Vagina (tissue), 2 donors: ENCODE measurements at regions not wholly inside any gene's neighbourhood (a gene's known extent, or its start where the extent isn't known, plus 50 kb on each side); places are given as distances from the start of the nearest gene placed in this dataset.

ENCODE experiments used
- DNase-seq, 2 donors: peaks; one replicate each; pipeline ENCODE4 v3.0.0-alpha.2; 2017; ENCODE audit errors: extremely low spot score in 2 of 2
- H3K27ac ChIP-seq: fragments of 200-600 bp; sonication (generic); one replicate; pipeline ENCODE4 v1.5.1; 2019
- H3K27me3 ChIP-seq: fragments of 200-600 bp; sonication (generic); one replicate; pipeline ENCODE4 v1.5.1; 2019
- H3K36me3 ChIP-seq, 2 donors: fragments of 200-600 bp; sonication (generic); one replicate each; pipeline ENCODE4 v1.5.1; 2017 to 2019
- H3K4me1 ChIP-seq: fragments of 200-600 bp; sonication (generic); one replicate; pipeline ENCODE4 v1.5.1; 2019
- H3K4me3 ChIP-seq, 2 donors: fragments of 200-600 bp; sonication (generic); 1 replicate in 1 of 2; 2 replicates in 1 of 2; pipeline ENCODE4 v1.5.1; 2016 to 2019
- H3K9me3 ChIP-seq: fragments of 200-600 bp; sonication (generic); one replicate; pipeline ENCODE4 v1.5.1; 2019
- POLR2A ChIP-seq, 2 donors: fragments of 450-650 bp; IDR thresholded peaks; one replicate each; pipeline ENCODE4 v1.6.1; 2017; ENCODE audit warnings: antibody characterized with exemption in 2 of 2, mild to moderate bottlenecking in 2 of 2, moderate library complexity in 2 of 2
- POLR2AphosphoS5 ChIP-seq, 2 donors: sonication (generic); formaldehyde crosslinking; IDR thresholded peaks; one replicate each; pipeline ENCODE4 v1.9.0; 2017; ENCODE audit warnings: antibody characterized with exemption in 2 of 2, mild to moderate bottlenecking in 2 of 2, low read depth in 1 of 2; ENCODE audit not compliant: insufficient read depth in 1 of 2
- intact Hi-C: fragments of 100-400 bp; cut with DNase I; formaldehyde crosslinking; loops from one replicate; pipeline ENCODE4 v1.15.1; 2023
- TF ChIP-seq, protein P1 (sequence below), 3 experiments: fragments of 450-650 bp in 2 of 3; fragments of 200-600 bp in 1 of 3; sonication (generic) in 1 of 3; IDR thresholded peaks; one replicate each; pipeline ENCODE4 v1.5.1; 2017 to 2019; ENCODE audit warnings: antibody characterized with exemption in 3 of 3, mild to moderate bottlenecking in 2 of 3, moderate library complexity in 2 of 3

DNA sequence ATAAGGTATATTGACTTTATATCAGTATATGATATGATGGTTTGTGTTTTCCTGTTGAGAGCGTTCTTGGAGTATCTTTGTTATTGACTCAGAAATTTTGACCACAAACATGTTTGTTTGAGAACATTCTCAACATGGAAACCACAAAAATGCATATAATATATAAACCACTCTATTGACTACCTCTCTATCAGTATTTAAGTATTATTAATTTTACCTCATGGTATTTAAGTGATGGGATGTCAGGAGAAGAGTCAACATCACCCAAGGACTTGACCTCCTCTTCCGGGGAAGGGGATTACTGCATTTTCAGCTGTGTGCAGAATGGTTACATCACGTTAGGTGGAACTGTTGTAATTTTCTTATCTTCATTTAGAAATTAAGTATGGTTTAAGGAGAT, 54.3 kb upstream of the PUDP start:
- TF ChIP-seq POLR2A (IDR thresholded peaks at IDR 0.05) (no peak), POLR2AphosphoS5 (IDR thresholded peaks at IDR 0.05; ENCODE audit: insufficient read depth in 1 of 2, low read depth in 1 of 2) (no peak)
- TF ChIP-seq, protein P1, sequence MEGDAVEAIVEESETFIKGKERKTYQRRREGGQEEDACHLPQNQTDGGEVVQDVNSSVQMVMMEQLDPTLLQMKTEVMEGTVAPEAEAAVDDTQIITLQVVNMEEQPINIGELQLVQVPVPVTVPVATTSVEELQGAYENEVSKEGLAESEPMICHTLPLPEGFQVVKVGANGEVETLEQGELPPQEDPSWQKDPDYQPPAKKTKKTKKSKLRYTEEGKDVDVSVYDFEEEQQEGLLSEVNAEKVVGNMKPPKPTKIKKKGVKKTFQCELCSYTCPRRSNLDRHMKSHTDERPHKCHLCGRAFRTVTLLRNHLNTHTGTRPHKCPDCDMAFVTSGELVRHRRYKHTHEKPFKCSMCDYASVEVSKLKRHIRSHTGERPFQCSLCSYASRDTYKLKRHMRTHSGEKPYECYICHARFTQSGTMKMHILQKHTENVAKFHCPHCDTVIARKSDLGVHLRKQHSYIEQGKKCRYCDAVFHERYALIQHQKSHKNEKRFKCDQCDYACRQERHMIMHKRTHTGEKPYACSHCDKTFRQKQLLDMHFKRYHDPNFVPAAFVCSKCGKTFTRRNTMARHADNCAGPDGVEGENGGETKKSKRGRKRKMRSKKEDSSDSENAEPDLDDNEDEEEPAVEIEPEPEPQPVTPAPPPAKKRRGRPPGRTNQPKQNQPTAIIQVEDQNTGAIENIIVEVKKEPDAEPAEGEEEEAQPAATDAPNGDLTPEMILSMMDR (IDR thresholded peaks at IDR 0.05), result no peak
- H3K27me3 ChIP-seq, result no peaks in the 10 kb centered on the region
- DNase-seq, result no peak
- no peak overlapping the region for H3K27ac ChIP-seq
- H3K36me3 ChIP-seq, result no peaks in the 10 kb centered on the region
- H3K4me3 ChIP-seq, result no peak overlapping the region
- no peaks in the 10 kb centered on the region for H3K9me3 ChIP-seq
- no peaks in the 10 kb centered on the region for H3K4me1 ChIP-seq
- intact Hi-C loops, result no loop called here

DNA sequence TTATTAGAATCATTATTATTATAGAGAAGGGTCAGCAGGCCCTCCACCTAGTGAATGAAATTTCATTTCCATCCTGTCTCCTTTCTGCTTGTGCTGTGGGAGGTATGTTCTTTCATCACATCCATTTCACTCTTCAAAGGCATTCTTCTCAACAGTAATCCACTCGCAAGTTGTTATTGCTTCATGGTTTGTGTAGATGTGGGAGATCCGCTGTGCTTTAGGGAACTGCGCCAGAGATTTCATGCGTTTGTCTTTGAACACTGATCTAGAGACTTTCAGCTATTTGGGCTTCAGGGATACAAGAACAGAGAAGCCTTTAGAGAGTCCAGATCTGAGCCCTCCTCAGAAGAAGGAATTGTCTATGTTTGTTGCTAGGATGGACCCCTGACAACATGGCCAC, 53.5 kb upstream of the PUDP start:
- H3K4me3 ChIP-seq, result no peak overlapping the region
- TF ChIP-seq POLR2A (IDR thresholded peaks at IDR 0.05), result no peak
- TF ChIP-seq, protein P1 (IDR thresholded peaks at IDR 0.05), result no peak
- TF ChIP-seq POLR2AphosphoS5 (IDR thresholded peaks at IDR 0.05; ENCODE audit: insufficient read depth in 1 of 2, low read depth in 1 of 2), result no peak
- no peaks in the 10 kb centered on the region for H3K36me3 ChIP-seq
- H3K9me3 ChIP-seq, result no peaks in the 10 kb centered on the region
- intact Hi-C loops, result no loop called here
- no peak overlapping the region for H3K27ac ChIP-seq
- no peak for DNase-seq
- H3K27me3 ChIP-seq, result no peaks in the 10 kb centered on the region
- H3K4me1 ChIP-seq, result no peaks in the 10 kb centered on the region

DNA sequence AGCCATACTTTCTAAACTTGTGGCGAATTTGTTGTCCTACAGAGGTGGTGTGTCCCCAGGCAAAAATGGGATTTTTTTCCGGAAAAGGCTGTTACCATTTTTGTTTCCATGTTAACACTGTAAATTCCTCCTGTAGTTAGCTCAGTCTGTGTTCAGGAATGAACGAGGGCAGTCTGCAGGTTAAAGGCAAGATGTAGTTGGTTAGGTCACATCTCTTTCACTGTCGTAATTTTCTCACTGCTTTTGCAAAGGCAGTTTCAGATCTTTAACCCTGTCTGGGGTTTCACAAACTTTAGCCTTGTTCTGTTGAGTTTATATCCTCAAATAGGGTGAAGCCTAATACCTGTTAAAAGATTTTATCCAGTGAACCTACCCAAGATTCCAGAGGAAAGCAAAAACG, 50.5 kb upstream of the PUDP start:
- Histone ChIP-seq H3K4me1 (no peaks in the 10 kb centered on the region), H3K27me3 (no peaks in the 10 kb centered on the region), H3K27ac (no peak overlapping the region), H3K9me3 (no peaks in the 10 kb centered on the region), H3K36me3 (no peaks in the 10 kb centered on the region), H3K4me3 (no peak overlapping the region)
- no peak for DNase-seq
- intact Hi-C loops, result no loop called here
- TF ChIP-seq POLR2A (IDR thresholded peaks at IDR 0.05) (no peak), POLR2AphosphoS5 (IDR thresholded peaks at IDR 0.05; ENCODE audit: insufficient read depth in 1 of 2, low read depth in 1 of 2) (no peak)
- TF ChIP-seq, protein P1 (IDR thresholded peaks at IDR 0.05), result no peak
